ENCODE measurements at regions not wholly inside any gene's neighbourhood (a gene's known extent, or its start where the extent isn't known, plus 50 kb on each side); places are given as distances from the start of the nearest gene placed in this dataset.

DNA sequence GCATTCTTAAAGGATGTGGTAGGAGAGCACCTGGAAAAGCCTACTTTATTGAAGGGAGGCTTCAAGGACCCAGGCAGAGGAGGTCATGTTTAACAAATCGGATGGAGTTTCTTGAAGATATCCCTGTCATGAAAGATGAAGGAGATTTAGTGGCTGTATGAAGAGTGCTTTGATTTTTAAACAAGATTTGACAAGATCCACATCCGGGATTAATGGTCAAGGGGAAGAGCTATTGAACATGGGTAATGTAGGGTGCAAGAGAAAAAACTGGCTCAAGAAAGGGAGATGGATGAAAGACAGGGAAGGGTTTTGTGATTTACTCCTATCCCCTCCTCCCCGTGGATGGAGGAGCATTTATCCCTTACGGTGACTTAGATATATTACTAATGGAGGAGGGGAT lies 113.1 kb upstream of the OSR1 start:
- no peaks in the 10 kb centered on the region for H3K9me2 ChIP-seq (ENCODE audit: low read depth, low read length)
- H3K9ac ChIP-seq (ENCODE audit: low read length): no peak overlapping the region
- no peaks in the 10 kb centered on the region for H3K36me3 ChIP-seq (ENCODE audit: insufficient read depth, low read length)
- H3K4me1 ChIP-seq (ENCODE audit: insufficient read depth, low read length, severe bottlenecking): peaks cover 6% of the 10 kb centered on the region
- no peak overlapping the region for H3K27ac ChIP-seq (ENCODE audit: low read depth, low read length, poor library complexity, severe bottlenecking)
- no peaks in the 10 kb centered on the region for H4K20me1 ChIP-seq (ENCODE audit: insufficient read depth, low read length)
- no peaks in the 10 kb centered on the region for H3F3A ChIP-seq (ENCODE audit: insufficient read depth, low read length)
- TF ChIP-seq EZH2 (IDR thresholded peaks at IDR 0.05; ENCODE audit: borderline replicate concordance, low read length): no peak
- TF ChIP-seq, protein P1, sequence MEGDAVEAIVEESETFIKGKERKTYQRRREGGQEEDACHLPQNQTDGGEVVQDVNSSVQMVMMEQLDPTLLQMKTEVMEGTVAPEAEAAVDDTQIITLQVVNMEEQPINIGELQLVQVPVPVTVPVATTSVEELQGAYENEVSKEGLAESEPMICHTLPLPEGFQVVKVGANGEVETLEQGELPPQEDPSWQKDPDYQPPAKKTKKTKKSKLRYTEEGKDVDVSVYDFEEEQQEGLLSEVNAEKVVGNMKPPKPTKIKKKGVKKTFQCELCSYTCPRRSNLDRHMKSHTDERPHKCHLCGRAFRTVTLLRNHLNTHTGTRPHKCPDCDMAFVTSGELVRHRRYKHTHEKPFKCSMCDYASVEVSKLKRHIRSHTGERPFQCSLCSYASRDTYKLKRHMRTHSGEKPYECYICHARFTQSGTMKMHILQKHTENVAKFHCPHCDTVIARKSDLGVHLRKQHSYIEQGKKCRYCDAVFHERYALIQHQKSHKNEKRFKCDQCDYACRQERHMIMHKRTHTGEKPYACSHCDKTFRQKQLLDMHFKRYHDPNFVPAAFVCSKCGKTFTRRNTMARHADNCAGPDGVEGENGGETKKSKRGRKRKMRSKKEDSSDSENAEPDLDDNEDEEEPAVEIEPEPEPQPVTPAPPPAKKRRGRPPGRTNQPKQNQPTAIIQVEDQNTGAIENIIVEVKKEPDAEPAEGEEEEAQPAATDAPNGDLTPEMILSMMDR (IDR thresholded peaks at IDR 0.05; ENCODE audit: low read length): no peak
- H3K9me3 ChIP-seq (ENCODE audit: low read length): no peaks in the 10 kb centered on the region
- no peak overlapping the region for H3K4me3 ChIP-seq (ENCODE audit: low read depth, low read length, poor library complexity, severe bottlenecking)
- H3K4me2 ChIP-seq (ENCODE audit: low read length): no peak overlapping the region
- H3K27me3 ChIP-seq (ENCODE audit: insufficient read depth, low read length): no peaks in the 10 kb centered on the region
- H3K79me2 ChIP-seq (ENCODE audit: insufficient read depth, low read length): no peaks in the 10 kb centered on the region
- no peak overlapping the region for H2AFZ ChIP-seq (ENCODE audit: low read length)

DNA sequence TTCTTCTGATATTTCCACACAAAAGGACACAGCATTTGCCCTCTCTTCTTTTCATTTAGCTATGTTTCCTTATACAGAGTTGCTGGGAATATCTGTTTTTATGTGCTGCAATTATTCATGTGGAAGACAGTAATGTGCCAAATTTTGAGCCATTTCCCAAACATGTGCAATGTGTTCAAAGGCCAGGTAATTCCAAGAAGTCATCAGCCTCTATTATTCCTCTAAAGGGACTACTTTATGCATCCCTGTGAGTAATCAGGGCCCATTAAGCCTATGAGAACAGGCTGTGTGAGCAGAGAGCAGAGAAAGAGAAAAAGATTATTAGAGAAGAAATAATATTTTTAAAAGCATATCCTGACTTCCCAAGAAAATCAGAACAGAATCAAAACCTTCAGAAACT lies 107.6 kb upstream of the OSR1 start:
- Histone ChIP-seq H4K20me1 (ENCODE audit: insufficient read depth, low read length) (no peaks in the 10 kb centered on the region), H3K9me2 (ENCODE audit: low read depth, low read length) (no peaks in the 10 kb centered on the region), H3K27ac (ENCODE audit: low read depth, low read length, poor library complexity, severe bottlenecking) (no peak overlapping the region), H3K4me2 (ENCODE audit: low read length) (no peak overlapping the region), H3K27me3 (ENCODE audit: insufficient read depth, low read length) (no peaks in the 10 kb centered on the region), H3K79me2 (ENCODE audit: insufficient read depth, low read length) (no peaks in the 10 kb centered on the region), H3K4me1 (ENCODE audit: insufficient read depth, low read length, severe bottlenecking) (no peaks in the 10 kb centered on the region), H3K4me3 (ENCODE audit: low read depth, low read length, poor library complexity, severe bottlenecking) (no peak overlapping the region), H3K36me3 (ENCODE audit: insufficient read depth, low read length) (no peaks in the 10 kb centered on the region), H3K9ac (ENCODE audit: low read length) (no peak overlapping the region), H2AFZ (ENCODE audit: low read length) (no peak overlapping the region), H3F3A (ENCODE audit: insufficient read depth, low read length) (no peaks in the 10 kb centered on the region), H3K9me3 (ENCODE audit: low read length) (no peaks in the 10 kb centered on the region)
- TF ChIP-seq, protein P1 (IDR thresholded peaks at IDR 0.05; ENCODE audit: low read length): no peak
- TF ChIP-seq EZH2 (IDR thresholded peaks at IDR 0.05; ENCODE audit: borderline replicate concordance, low read length): no peak

DNA sequence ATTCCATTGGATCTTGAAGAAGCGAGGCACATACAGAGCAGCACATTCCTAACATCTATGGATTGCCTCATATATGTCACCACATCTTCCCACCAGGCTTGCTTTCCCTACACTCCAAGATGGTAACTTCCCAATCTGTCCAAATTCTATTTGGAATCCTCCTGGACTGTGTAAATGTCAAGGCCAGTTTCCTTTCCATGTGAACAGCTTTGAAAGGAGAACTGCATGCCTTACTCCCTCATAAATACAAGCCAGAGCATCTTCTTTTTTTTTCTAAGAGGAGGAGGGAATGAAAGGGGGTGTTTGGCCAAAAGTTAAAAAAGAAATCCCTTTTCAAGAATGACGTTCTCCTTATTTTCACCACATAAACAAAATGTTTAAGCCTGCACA lies 103.8 kb upstream of the OSR1 start:
- Histone ChIP-seq H3K9ac (ENCODE audit: low read length) (no peak overlapping the region), H3K4me1 (ENCODE audit: insufficient read depth, low read length, severe bottlenecking) (no peaks in the 10 kb centered on the region), H3K4me3 (ENCODE audit: low read depth, low read length, poor library complexity, severe bottlenecking) (no peak overlapping the region), H2AFZ (ENCODE audit: low read length) (no peak overlapping the region), H3K4me2 (ENCODE audit: low read length) (no peak overlapping the region), H3K9me2 (ENCODE audit: low read depth, low read length) (no peaks in the 10 kb centered on the region), H4K20me1 (ENCODE audit: insufficient read depth, low read length) (no peaks in the 10 kb centered on the region), H3K36me3 (ENCODE audit: insufficient read depth, low read length) (no peaks in the 10 kb centered on the region), H3K79me2 (ENCODE audit: insufficient read depth, low read length) (no peaks in the 10 kb centered on the region), H3K9me3 (ENCODE audit: low read length) (no peaks in the 10 kb centered on the region), H3F3A (ENCODE audit: insufficient read depth, low read length) (no peaks in the 10 kb centered on the region), H3K27me3 (ENCODE audit: insufficient read depth, low read length) (no peaks in the 10 kb centered on the region), H3K27ac (ENCODE audit: low read depth, low read length, poor library complexity, severe bottlenecking) (no peak overlapping the region)
- TF ChIP-seq, protein P1 (IDR thresholded peaks at IDR 0.05; ENCODE audit: low read length): no peak
- TF ChIP-seq EZH2 (IDR thresholded peaks at IDR 0.05; ENCODE audit: borderline replicate concordance, low read length): no peak

All from OCI-LY1 (cell line).